ENCODE measurements at regions not wholly inside any gene's neighbourhood (a gene's known extent, or its start where the extent isn't known, plus 50 kb on each side); places are given as distances from the start of the nearest gene placed in this dataset.
"Not testable (repeated sequence)": the region's sequence is repeated elsewhere in the genome, so short reads cannot be mapped to it uniquely, and the experiment has no call there.

GRCh38 chr6:6981681-6982322, 126.0 kb upstream of the RREB1 start:
- no peak for DNase-seq

GRCh38 chr6:6982663-6983062, 125.1 kb upstream of the RREB1 start:
- no peak for DNase-seq

- DNase-seq, result no peak
Observed at GRCh38 chr6:6984585-6985366, 123.0 kb upstream of the RREB1 start.

- DNase-seq, result no peak
Observed at GRCh38 chr6:6986344-6986743, 121.4 kb upstream of the RREB1 start.

- no peak for DNase-seq
Observed at GRCh38 chr6:6987749-6988148, 120.0 kb upstream of the RREB1 start.

GRCh38 chr6:6990059-6990458, 117.7 kb upstream of the RREB1 start:
- not testable (repeated sequence) for DNase-seq

- no peak for DNase-seq
Observed at GRCh38 chr6:6993503-6994237, 114.1 kb upstream of the RREB1 start.

- DNase-seq, result no peak
Observed at GRCh38 chr6:6994796-6995195, 113.0 kb upstream of the RREB1 start.

- DNase-seq, result no peak
Observed at GRCh38 chr6:6995328-6995727, 112.4 kb upstream of the RREB1 start.

- DNase-seq, result no peak
Observed at GRCh38 chr6:6996124-6996523, 111.6 kb upstream of the RREB1 start.

GRCh38 chr6:6997263-6998193, 110.2 kb upstream of the RREB1 start:
- no peak for DNase-seq

GRCh38 chr6:6998194-6998569, 109.6 kb upstream of the RREB1 start:
- DNase-seq, result no peak

- DNase-seq, result no peak
Observed at GRCh38 chr6:7000825-7001777, 106.7 kb upstream of the RREB1 start.

- DNase-seq, result no peak
Observed at GRCh38 chr6:7003041-7003440, 104.7 kb upstream of the RREB1 start.

GRCh38 chr6:7004581-7005297, 103.0 kb upstream of the RREB1 start:
- no peak for DNase-seq

- DNase-seq, result no peak
Observed at GRCh38 chr6:7006515-7007191, 101.1 kb upstream of the RREB1 start.

- no peak for DNase-seq
Observed at GRCh38 chr6:7008451-7008988, 99.2 kb upstream of the RREB1 start.

- no peak for DNase-seq
Observed at GRCh38 chr6:7016226-7016625, 91.5 kb upstream of the RREB1 start.

GRCh38 chr6:7021301-7021700, 86.5 kb upstream of the RREB1 start:
- no peak for DNase-seq

GRCh38 chr6:7025861-7026260, 81.9 kb upstream of the RREB1 start:
- DNase-seq, result no peak

Data from CD4-positive, alpha-beta T cell treated with Interleukin-4 for 1 hour (primary cell).